GM12878 (cell line): ENCODE measurements at regions not wholly inside any gene's neighbourhood (a gene's known extent, or its start where the extent isn't known, plus 50 kb on each side); places are given as distances from the start of the nearest gene placed in this dataset.

Source experiments
- ATAC-seq: fragments of 200-7000 bp; cut with Tn5 transposase; 3 replicates; pipeline ENCODE4 v1.9.1; 2020; ENCODE audit warnings: mild to moderate bottlenecking, moderate library complexity
- BruUV-seq: library from RNA; stranded (reverse); fragments of 400-500 nt; replicated peaks from 2 replicates; lab custom pipeline; 2021; lab: Mats Ljungman, UMichigan
- CTCF ChIA-PET: fragments of 300-600 bp; sonication (Branson Sonifier 250); formaldehyde crosslinking; extraction: SDS; loops from one replicate; lab custom pipeline; 2021; ENCODE audit warnings: inconsistent platforms; lab: Yijun Ruan, JAX
- POLR2A ChIA-PET: fragments of 350-600 bp; formaldehyde crosslinking; extraction: SDS; loops from one replicate; lab custom pipeline; 2021; ENCODE audit warnings: inconsistent platforms; lab: Charles Lee
- RAD21 ChIA-PET: fragments of 300-600 bp; sonication (Branson Sonifier 250); formaldehyde crosslinking; loops from one replicate; lab custom pipeline; 2023; ENCODE audit warnings: antibody characterized with exemption; ENCODE audit not compliant: unreplicated experiment; lab: Charles Lee
- SMC1A ChIA-PET: fragments of 300-600 bp; sonication (Branson Sonifier 250); formaldehyde crosslinking; loops from one replicate; lab custom pipeline; 2023; ENCODE audit not compliant: unreplicated experiment, uncharacterized antibody; lab: Charles Lee
- DNase-seq: peaks from one replicate; pipeline ENCODE4 v3.0.0-alpha.2; 2011; ENCODE audit warnings: low read depth, low spot score
- FAIRE-seq: peaks from 3 replicates; lab custom pipeline; 2011; peaks lifted over from hg19 to GRCh38; lab: Jason Lieb, UNC
- H2AFZ ChIP-seq: 2 replicates; pipeline ENCODE4 v1.6.0; 2011; ENCODE audit warnings: low read depth, low read length, control low read depth; ENCODE audit not compliant: control insufficient read depth
- H3K27ac ChIP-seq: 2 replicates; pipeline ENCODE4 v1.5.1; 2011; ENCODE audit warnings: control low read depth; ENCODE audit not compliant: control insufficient read depth, insufficient read depth
- H3K27me3 ChIP-seq, 2 experiments: replicated peaks in 1 of 2; 2 replicates each; pipeline versions ENCODE4 v1.6.0 to v1.6.1; 2011; ENCODE audit warnings: low read length in 1 of 2; ENCODE audit not compliant: control insufficient read depth in 2 of 2, insufficient read depth in 2 of 2
- H3K36me3 ChIP-seq, 2 experiments: 2 replicates each; pipeline ENCODE4 v1.5.1; 2011; ENCODE audit warnings: low read length in 1 of 2; ENCODE audit not compliant: control insufficient read depth in 2 of 2, insufficient read depth in 2 of 2
- H3K4me1 ChIP-seq: 2 replicates; pipeline ENCODE4 v1.6.1; 2011; ENCODE audit warnings: mild to moderate bottlenecking, low read length, moderate library complexity, mixed read lengths; ENCODE audit not compliant: control insufficient read depth, insufficient read depth
- H3K4me2 ChIP-seq: 2 replicates; pipeline ENCODE4 v1.6.0; 2011; ENCODE audit warnings: control low read depth; ENCODE audit not compliant: control insufficient read depth, insufficient read depth
- H3K4me3 ChIP-seq: fragments of 200-600 bp; sonication (generic); 2 replicates; pipeline ENCODE4 v1.5.1; 2016
- H3K79me2 ChIP-seq: 2 replicates; pipeline ENCODE4 v1.6.0; 2011; ENCODE audit warnings: low read length; ENCODE audit not compliant: control insufficient read depth, insufficient read depth
- H3K9ac ChIP-seq: 2 replicates; pipeline ENCODE4 v1.8.0; 2011; ENCODE audit warnings: low read length, control low read depth, mixed read lengths; ENCODE audit not compliant: control insufficient read depth, insufficient read depth
- H3K9me3 ChIP-seq: replicated peaks from 3 replicates; pipeline ENCODE4 v1.5.1; 2011; ENCODE audit warnings: mild to moderate bottlenecking, low read length; ENCODE audit not compliant: control insufficient read depth, insufficient read depth
- H4K20me1 ChIP-seq: 2 replicates; pipeline ENCODE4 v1.6.0; 2011; ENCODE audit not compliant: control insufficient read depth, insufficient read depth
- BACH1 ChIP-seq: fragments of 450-650 bp; IDR thresholded peaks from 2 replicates; pipeline ENCODE4 v1.6.1; 2017; ENCODE audit warnings: mild to moderate bottlenecking, borderline replicate concordance
- BCL3 ChIP-seq: IDR thresholded peaks from 2 replicates; pipeline ENCODE4 v1.6.1; 2011; ENCODE audit warnings: borderline replicate concordance, low read depth, mild to moderate bottlenecking, moderate library complexity, low read length; ENCODE audit not compliant: insufficient read depth, poor library complexity, severe bottlenecking
- BMI1 ChIP-seq: fragments of 450-650 bp; IDR thresholded peaks from 2 replicates; pipeline ENCODE4 v1.6.1; 2016; ENCODE audit warnings: mild to moderate bottlenecking, moderate library complexity, borderline replicate concordance
- FOXM1 ChIP-seq: IDR thresholded peaks from 2 replicates; pipeline ENCODE4 v1.6.1; 2012; ENCODE audit warnings: low read depth, mild to moderate bottlenecking, inconsistent platforms, low read length, moderate library complexity
- HDGF ChIP-seq: fragments of 450-650 bp; IDR thresholded peaks from 2 replicates; pipeline ENCODE4 v1.6.1; 2016; ENCODE audit warnings: antibody characterized with exemption
- IRF3 ChIP-seq: fragments of 450-650 bp; IDR thresholded peaks from 2 replicates; pipeline ENCODE4 v1.6.1; 2014; ENCODE audit warnings: mild to moderate bottlenecking
- KAT2A ChIP-seq: conservative IDR thresholded peaks from 2 replicates; pipeline ENCODE4 v1.6.1; 2011; ENCODE audit warnings: low read depth, low read length; ENCODE audit not compliant: control insufficient read depth
- MTA3 ChIP-seq: IDR thresholded peaks from 2 replicates; pipeline ENCODE4 v1.6.1; 2012; ENCODE audit warnings: low read length, inconsistent platforms, borderline replicate concordance
- SKIL ChIP-seq: fragments of 450-650 bp; IDR thresholded peaks from 2 replicates; pipeline ENCODE4 v1.6.1; 2017; ENCODE audit warnings: mild to moderate bottlenecking, low read depth, inconsistent platforms; ENCODE audit not compliant: poor library complexity, severe bottlenecking
- SMAD1 ChIP-seq: fragments of 450-650 bp; IDR thresholded peaks from 2 replicates; pipeline ENCODE4 v1.6.1; 2018; ENCODE audit warnings: mild to moderate bottlenecking, low read depth; ENCODE audit not compliant: partially characterized antibody
- SRF ChIP-seq, 2 experiments: IDR thresholded peaks; 2 replicates each; pipeline ENCODE4 v1.6.1; 2011; ENCODE audit warnings: low read depth in 2 of 2, low read length in 2 of 2, mild to moderate bottlenecking in 1 of 2, moderate library complexity in 1 of 2
- ZBTB11 ChIP-seq: fragments of 450-650 bp; formaldehyde crosslinking; IDR thresholded peaks from 2 replicates; pipeline ENCODE4 v1.5.0; 2022; ENCODE audit warnings: mild to moderate bottlenecking, missing genetic modification characterization
- ZSCAN29 ChIP-seq: fragments of 450-650 bp; IDR thresholded peaks from 2 replicates; pipeline ENCODE4 v1.6.1; 2017; ENCODE audit warnings: mild to moderate bottlenecking, moderate library complexity
- WGBS: methylation state at CpG from one replicate; pipeline ENCODE4 v1.1.6; 2016; ENCODE audit warnings: low lambda C conversion rate; ENCODE audit not compliant: insufficient replicate concordance, insufficient coverage; ENCODE audit errors: missing lambda C conversion rate; 5-methylcytosine and 5-hydroxymethylcytosine counted together
- in situ Hi-C: fragments of 300-500 bp; cut with MboI; formaldehyde crosslinking; loops from 9 replicates; pipeline ENCODE4 v1.14.3; 2018; ENCODE audit warnings: mixed read lengths
- intact Hi-C: fragments of 100-400 bp; cut with micrococcal nuclease; formaldehyde crosslinking; loops from one replicate; pipeline ENCODE4 v1.14.2; 2022; ENCODE audit not compliant: unreplicated experiment

GRCh38 chr12:84376320-84376719 is 536.3 kb downstream of the SLC6A15 start:
- no peak for FAIRE-seq
- CTCF ChIA-PET = no interaction called here
- TF ChIP-seq FOXM1 (no peak), BMI1 (no peak), ZBTB11 (no peak), IRF3 (no peak), ZSCAN29 (no peak), SKIL (no peak), BACH1 (no peak), MTA3 (no peak), SRF (IDR thresholded peaks at IDR 0.05; ENCODE audit: low read depth in 2 of 2, low read length in 2 of 2) (no peak), HDGF (no peak), SMAD1 (no peak), KAT2A (no peak), BCL3 (no peak)

More at GRCh38 chr12:84376320-84376719, 536.3 kb downstream of the SLC6A15 start:
- ChIA-PET POLR2A (no interaction called here), SMC1A (no interaction called here), RAD21 (no interaction called here)
- no peaks in the 10 kb centered on the region for H3K9me3 ChIP-seq
- H3K4me1 ChIP-seq = no peaks in the 10 kb centered on the region
- in situ Hi-C loops (no loop called here), intact Hi-C loops (no loop called here)
- DNase-seq = no peak
- no peak for ATAC-seq
- H3K9ac ChIP-seq = no peak overlapping the region
- H3K4me2 ChIP-seq = no peak overlapping the region
- BruUV-seq = no TSS peak
- no peak overlapping the region for H2AFZ ChIP-seq
- H4K20me1 ChIP-seq = no peaks in the 10 kb centered on the region
- H3K4me3 ChIP-seq = no peak overlapping the region
- WGBS = 0% methylated on average over 1 of the region's 1 CpG
- H3K27me3 ChIP-seq = no peaks in the 10 kb centered on the region
- no peaks in the 10 kb centered on the region for H3K79me2 ChIP-seq
- H3K27ac ChIP-seq = no peak overlapping the region
- no peaks in the 10 kb centered on the region for H3K36me3 ChIP-seq
